GM19328 (cell line): ENCODE measurements at regions not wholly inside any gene's neighbourhood (a gene's known extent, or its start where the extent isn't known, plus 50 kb on each side); places are given as distances from the start of the nearest gene placed in this dataset.

Source experiments
- ATAC-seq: cut with Tn5 transposase; IDR thresholded peaks from one replicate; pipeline ENCODE4 v1.9.1; 2021; ENCODE audit warnings: mild to moderate bottlenecking, moderate library complexity; ENCODE audit not compliant: unreplicated experiment

- no peak for ATAC-seq
These were observed 622.5 kb downstream of the TBL1XR1 start for GRCh38 chr3:176574786-176575185.

- no peak for ATAC-seq
These were observed 625.4 kb downstream of the TBL1XR1 start for GRCh38 chr3:176571926-176572325.

- ATAC-seq, result no peak
These were observed 626.3 kb downstream of the TBL1XR1 start for GRCh38 chr3:176570992-176571391.

- no peak for ATAC-seq
These were observed 629.1 kb downstream of the TBL1XR1 start for GRCh38 chr3:176568189-176568588.

- no peak for ATAC-seq
These were observed 630.5 kb downstream of the TBL1XR1 start for GRCh38 chr3:176566757-176567156.

GRCh38 chr3:176562331-176562730 lies 635.0 kb downstream of the TBL1XR1 start:
- ATAC-seq, result no peak

- ATAC-seq, result no peak
These were observed 635.5 kb downstream of the TBL1XR1 start for GRCh38 chr3:176561826-176562225.

GRCh38 chr3:176554791-176555654 lies 642.3 kb downstream of the TBL1XR1 start:
- ATAC-seq, result no peak

- ATAC-seq, result no peak
These were observed 643.0 kb downstream of the TBL1XR1 start for GRCh38 chr3:176554264-176554663.

- no peak for ATAC-seq
These were observed 670.3 kb downstream of the TBL1XR1 start for GRCh38 chr3:176526942-176527341.

GRCh38 chr3:176526225-176526624 lies 671.1 kb downstream of the TBL1XR1 start:
- ATAC-seq, result no peak

- no peak for ATAC-seq
These were observed 674.2 kb downstream of the TBL1XR1 start for GRCh38 chr3:176523114-176523513.

GRCh38 chr3:176522436-176522835 lies 674.8 kb downstream of the TBL1XR1 start:
- no peak for ATAC-seq

GRCh38 chr3:176521531-176522175 lies 675.6 kb downstream of the TBL1XR1 start:
- ATAC-seq, result no peak

- no peak for ATAC-seq
These were observed 683.0 kb downstream of the TBL1XR1 start for GRCh38 chr3:176514297-176514696.

- no peak for ATAC-seq
These were observed 683.7 kb downstream of the TBL1XR1 start for GRCh38 chr3:176513604-176514003.

GRCh38 chr3:176512037-176512436 lies 685.2 kb downstream of the TBL1XR1 start:
- ATAC-seq, result no peak

- no peak for ATAC-seq
These were observed 687.2 kb downstream of the TBL1XR1 start for GRCh38 chr3:176510097-176510496.

- no peak for ATAC-seq
These were observed 691.2 kb downstream of the TBL1XR1 start for GRCh38 chr3:176505878-176506621.

GRCh38 chr3:176491084-176491483 lies 706.2 kb downstream of the TBL1XR1 start:
- no peak for ATAC-seq

- ATAC-seq, result no peak
These were observed 706.9 kb downstream of the TBL1XR1 start for GRCh38 chr3:176490357-176490756.

- no peak for ATAC-seq
These were observed 718.0 kb downstream of the TBL1XR1 start for GRCh38 chr3:176479248-176479647.
